ENCODE measurements at regions not wholly inside any gene's neighbourhood (a gene's known extent, or its start where the extent isn't known, plus 50 kb on each side); places are given as distances from the start of the nearest gene placed in this dataset.

DNA sequence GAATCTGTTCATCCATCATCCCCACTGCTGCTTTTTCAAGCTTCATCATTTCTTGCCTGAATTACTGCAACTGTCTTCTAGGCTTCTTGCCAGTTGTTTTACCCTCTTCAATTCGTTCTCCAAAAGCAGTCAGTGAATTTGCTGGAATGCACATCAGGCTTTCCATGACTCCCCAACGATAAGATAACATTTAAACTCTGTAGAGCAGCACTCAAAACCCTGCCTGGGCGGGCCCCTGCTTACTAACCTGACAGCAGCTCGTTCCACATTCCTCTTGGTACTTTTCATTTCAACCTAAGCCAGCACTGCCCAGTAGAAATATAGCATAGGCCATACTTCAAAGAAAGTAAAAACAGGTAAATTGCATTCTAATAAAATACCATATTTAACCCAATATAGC, 342.9 kb downstream of the SUCLG1 start:
- TF ChIP-seq, protein P1, sequence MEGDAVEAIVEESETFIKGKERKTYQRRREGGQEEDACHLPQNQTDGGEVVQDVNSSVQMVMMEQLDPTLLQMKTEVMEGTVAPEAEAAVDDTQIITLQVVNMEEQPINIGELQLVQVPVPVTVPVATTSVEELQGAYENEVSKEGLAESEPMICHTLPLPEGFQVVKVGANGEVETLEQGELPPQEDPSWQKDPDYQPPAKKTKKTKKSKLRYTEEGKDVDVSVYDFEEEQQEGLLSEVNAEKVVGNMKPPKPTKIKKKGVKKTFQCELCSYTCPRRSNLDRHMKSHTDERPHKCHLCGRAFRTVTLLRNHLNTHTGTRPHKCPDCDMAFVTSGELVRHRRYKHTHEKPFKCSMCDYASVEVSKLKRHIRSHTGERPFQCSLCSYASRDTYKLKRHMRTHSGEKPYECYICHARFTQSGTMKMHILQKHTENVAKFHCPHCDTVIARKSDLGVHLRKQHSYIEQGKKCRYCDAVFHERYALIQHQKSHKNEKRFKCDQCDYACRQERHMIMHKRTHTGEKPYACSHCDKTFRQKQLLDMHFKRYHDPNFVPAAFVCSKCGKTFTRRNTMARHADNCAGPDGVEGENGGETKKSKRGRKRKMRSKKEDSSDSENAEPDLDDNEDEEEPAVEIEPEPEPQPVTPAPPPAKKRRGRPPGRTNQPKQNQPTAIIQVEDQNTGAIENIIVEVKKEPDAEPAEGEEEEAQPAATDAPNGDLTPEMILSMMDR (IDR thresholded peaks at IDR 0.05; ENCODE audit: borderline replicate concordance, extremely low read depth, low read length, poor library complexity, severe bottlenecking), result no peak
- TF ChIP-seq EZH2 (IDR thresholded peaks at IDR 0.05; ENCODE audit: borderline replicate concordance, low read depth, low read length, severe bottlenecking), result no peak
